SU-DHL-6 (cell line): ENCODE measurements at regions not wholly inside any gene's neighbourhood (a gene's known extent, or its start where the extent isn't known, plus 50 kb on each side); places are given as distances from the start of the nearest gene placed in this dataset.

Experiments
- CTCF ChIP-seq: fragments of 200-600 bp; sonication (generic); IDR thresholded peaks from one replicate; pipeline ENCODE4 v1.5.1; 2017; ENCODE audit warnings: antibody characterized with exemption, mild to moderate bottlenecking, low read length, moderate library complexity; ENCODE audit not compliant: insufficient read depth, poor library complexity, severe bottlenecking
- EZH2phosphoT487 ChIP-seq: fragments of 200-600 bp; sonication (generic), shearing (Covaris generic); conservative IDR thresholded peaks from 2 replicates; pipeline ENCODE4 v1.6.1; 2018; ENCODE audit warnings: mild to moderate bottlenecking, antibody characterized with exemption, low read length, moderate library complexity, mixed read lengths

- TF ChIP-seq CTCF (no peak), EZH2phosphoT487 (no peak)
Measured at GRCh38 chr3:39601241-39601640, 133.8 kb downstream of the MOBP start.
